Breast epithelium (tissue), 3 donors: ENCODE measurements at regions not wholly inside any gene's neighbourhood (a gene's known extent, or its start where the extent isn't known, plus 50 kb on each side); places are given as distances from the start of the nearest gene placed in this dataset.

ENCODE experiments used
- POLR2A ChIP-seq: fragments of 450-650 bp; IDR thresholded peaks from one replicate; pipeline ENCODE4 v1.6.1; 2016; ENCODE audit warnings: antibody characterized with exemption, mild to moderate bottlenecking, moderate library complexity
- TF ChIP-seq, protein P1 (sequence below), 3 donors: fragments of 450-650 bp; IDR thresholded peaks; one replicate each; pipeline ENCODE4 v1.5.1; 2016 to 2017; ENCODE audit warnings: antibody characterized with exemption in 3 of 3, mild to moderate bottlenecking in 3 of 3, moderate library complexity in 3 of 3

DNA sequence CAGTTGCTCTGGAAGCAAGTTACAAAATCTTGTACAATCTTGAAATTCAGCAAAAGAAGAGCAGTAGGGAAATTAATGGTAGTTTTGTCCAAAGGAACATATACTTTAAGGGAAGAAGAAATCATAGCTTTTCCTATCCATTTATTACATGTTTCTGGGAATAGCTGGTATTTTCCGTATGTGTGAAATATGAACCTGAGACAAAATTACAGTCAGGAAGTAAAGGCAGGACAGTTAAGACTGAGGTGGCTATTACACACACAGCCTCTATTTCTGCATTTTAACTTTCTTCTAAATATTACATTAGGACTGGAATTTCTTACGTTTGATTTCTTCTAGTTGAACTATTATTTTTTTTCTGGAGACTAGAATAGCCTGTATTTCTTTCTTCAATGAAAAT lies 1197.3 kb downstream of the SORCS3 start:
- TF ChIP-seq, protein P1, sequence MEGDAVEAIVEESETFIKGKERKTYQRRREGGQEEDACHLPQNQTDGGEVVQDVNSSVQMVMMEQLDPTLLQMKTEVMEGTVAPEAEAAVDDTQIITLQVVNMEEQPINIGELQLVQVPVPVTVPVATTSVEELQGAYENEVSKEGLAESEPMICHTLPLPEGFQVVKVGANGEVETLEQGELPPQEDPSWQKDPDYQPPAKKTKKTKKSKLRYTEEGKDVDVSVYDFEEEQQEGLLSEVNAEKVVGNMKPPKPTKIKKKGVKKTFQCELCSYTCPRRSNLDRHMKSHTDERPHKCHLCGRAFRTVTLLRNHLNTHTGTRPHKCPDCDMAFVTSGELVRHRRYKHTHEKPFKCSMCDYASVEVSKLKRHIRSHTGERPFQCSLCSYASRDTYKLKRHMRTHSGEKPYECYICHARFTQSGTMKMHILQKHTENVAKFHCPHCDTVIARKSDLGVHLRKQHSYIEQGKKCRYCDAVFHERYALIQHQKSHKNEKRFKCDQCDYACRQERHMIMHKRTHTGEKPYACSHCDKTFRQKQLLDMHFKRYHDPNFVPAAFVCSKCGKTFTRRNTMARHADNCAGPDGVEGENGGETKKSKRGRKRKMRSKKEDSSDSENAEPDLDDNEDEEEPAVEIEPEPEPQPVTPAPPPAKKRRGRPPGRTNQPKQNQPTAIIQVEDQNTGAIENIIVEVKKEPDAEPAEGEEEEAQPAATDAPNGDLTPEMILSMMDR (IDR thresholded peaks at IDR 0.05) = no peak
- no peak for TF ChIP-seq POLR2A
